NB4 (cell line): ENCODE measurements at regions not wholly inside any gene's neighbourhood (a gene's known extent, or its start where the extent isn't known, plus 50 kb on each side); places are given as distances from the start of the nearest gene placed in this dataset.

ENCODE experiments used
- POLR2A ChIP-seq: IDR thresholded peaks from 2 replicates; pipeline ENCODE4 v1.6.1; 2011; ENCODE audit warnings: mild to moderate bottlenecking; ENCODE audit not compliant: insufficient read length; ENCODE audit errors: extremely low read depth
- TF ChIP-seq, protein P1 (sequence below): IDR thresholded peaks from one replicate; pipeline ENCODE4 v1.5.1; 2012; ENCODE audit warnings: low read depth, low read length

- TF ChIP-seq, protein P1, sequence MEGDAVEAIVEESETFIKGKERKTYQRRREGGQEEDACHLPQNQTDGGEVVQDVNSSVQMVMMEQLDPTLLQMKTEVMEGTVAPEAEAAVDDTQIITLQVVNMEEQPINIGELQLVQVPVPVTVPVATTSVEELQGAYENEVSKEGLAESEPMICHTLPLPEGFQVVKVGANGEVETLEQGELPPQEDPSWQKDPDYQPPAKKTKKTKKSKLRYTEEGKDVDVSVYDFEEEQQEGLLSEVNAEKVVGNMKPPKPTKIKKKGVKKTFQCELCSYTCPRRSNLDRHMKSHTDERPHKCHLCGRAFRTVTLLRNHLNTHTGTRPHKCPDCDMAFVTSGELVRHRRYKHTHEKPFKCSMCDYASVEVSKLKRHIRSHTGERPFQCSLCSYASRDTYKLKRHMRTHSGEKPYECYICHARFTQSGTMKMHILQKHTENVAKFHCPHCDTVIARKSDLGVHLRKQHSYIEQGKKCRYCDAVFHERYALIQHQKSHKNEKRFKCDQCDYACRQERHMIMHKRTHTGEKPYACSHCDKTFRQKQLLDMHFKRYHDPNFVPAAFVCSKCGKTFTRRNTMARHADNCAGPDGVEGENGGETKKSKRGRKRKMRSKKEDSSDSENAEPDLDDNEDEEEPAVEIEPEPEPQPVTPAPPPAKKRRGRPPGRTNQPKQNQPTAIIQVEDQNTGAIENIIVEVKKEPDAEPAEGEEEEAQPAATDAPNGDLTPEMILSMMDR = no peak
- TF ChIP-seq POLR2A = no peak
These were observed 1233.1 kb downstream of the PLA2G4A start for GRCh38 chr1:188061881-188062280.
